ENCODE measurements at regions not wholly inside any gene's neighbourhood (a gene's known extent, or its start where the extent isn't known, plus 50 kb on each side); places are given as distances from the start of the nearest gene placed in this dataset.

- no peak for DNase-seq (ENCODE audit: low read depth)
- Histone ChIP-seq H3K36me3 (ENCODE audit: control insufficient read depth, insufficient read depth, low read length) (no peaks in the 10 kb centered on the region), H3K4me3 (ENCODE audit: low read depth, low read length) (no peak overlapping the region), H3K27me3 (ENCODE audit: control insufficient read depth, insufficient read depth, low read length) (no peaks in the 10 kb centered on the region)
- no peak for TF ChIP-seq CTCF (IDR thresholded peaks at IDR 0.05; ENCODE audit: insufficient read depth, low read length, poor library complexity, severe bottlenecking)
Measured at GRCh38 chr5:158644301-158644700, 455.4 kb downstream of the EBF1 start.

GRCh38 chr5:158643840-158644239, 455.9 kb downstream of the EBF1 start:
- no peak overlapping the region for H3K4me3 ChIP-seq (ENCODE audit: low read depth, low read length)
- H3K27me3 ChIP-seq (ENCODE audit: control insufficient read depth, insufficient read depth, low read length), result no peaks in the 10 kb centered on the region
- no peak for DNase-seq (ENCODE audit: low read depth)
- no peak for TF ChIP-seq CTCF (IDR thresholded peaks at IDR 0.05; ENCODE audit: insufficient read depth, low read length, poor library complexity, severe bottlenecking)
- H3K36me3 ChIP-seq (ENCODE audit: control insufficient read depth, insufficient read depth, low read length), result no peaks in the 10 kb centered on the region

- TF ChIP-seq CTCF (IDR thresholded peaks at IDR 0.05; ENCODE audit: insufficient read depth, low read length, poor library complexity, severe bottlenecking), result no peak
- Histone ChIP-seq H3K27me3 (ENCODE audit: control insufficient read depth, insufficient read depth, low read length) (no peaks in the 10 kb centered on the region), H3K36me3 (ENCODE audit: control insufficient read depth, insufficient read depth, low read length) (no peaks in the 10 kb centered on the region), H3K4me3 (ENCODE audit: low read depth, low read length) (no peak overlapping the region)
- no peak for DNase-seq (ENCODE audit: low read depth)
Measured at GRCh38 chr5:158642879-158643278, 456.8 kb downstream of the EBF1 start.

- DNase-seq (ENCODE audit: low read depth), result no peak
- Histone ChIP-seq H3K36me3 (ENCODE audit: control insufficient read depth, insufficient read depth, low read length) (no peaks in the 10 kb centered on the region), H3K4me3 (ENCODE audit: low read depth, low read length) (no peak overlapping the region), H3K27me3 (ENCODE audit: control insufficient read depth, insufficient read depth, low read length) (no peaks in the 10 kb centered on the region)
- no peak for TF ChIP-seq CTCF (IDR thresholded peaks at IDR 0.05; ENCODE audit: insufficient read depth, low read length, poor library complexity, severe bottlenecking)
Measured at GRCh38 chr5:158641016-158641415, 458.7 kb downstream of the EBF1 start.

- Histone ChIP-seq H3K27me3 (ENCODE audit: control insufficient read depth, insufficient read depth, low read length) (no peaks in the 10 kb centered on the region), H3K4me3 (ENCODE audit: low read depth, low read length) (no peak overlapping the region), H3K36me3 (ENCODE audit: control insufficient read depth, insufficient read depth, low read length) (no peaks in the 10 kb centered on the region)
- no peak for DNase-seq (ENCODE audit: low read depth)
- TF ChIP-seq CTCF (IDR thresholded peaks at IDR 0.05; ENCODE audit: insufficient read depth, low read length, poor library complexity, severe bottlenecking), result no peak
Measured at GRCh38 chr5:158640593-158640980, 459.1 kb downstream of the EBF1 start.

GRCh38 chr5:158639881-158640592, 459.7 kb downstream of the EBF1 start:
- no peak for DNase-seq (ENCODE audit: low read depth)
- Histone ChIP-seq H3K27me3 (ENCODE audit: control insufficient read depth, insufficient read depth, low read length) (no peaks in the 10 kb centered on the region), H3K36me3 (ENCODE audit: control insufficient read depth, insufficient read depth, low read length) (no peaks in the 10 kb centered on the region), H3K4me3 (ENCODE audit: low read depth, low read length) (no peak overlapping the region)
- TF ChIP-seq CTCF (IDR thresholded peaks at IDR 0.05; ENCODE audit: insufficient read depth, low read length, poor library complexity, severe bottlenecking), result no peak
